ENCODE measurements at regions not wholly inside any gene's neighbourhood (a gene's known extent, or its start where the extent isn't known, plus 50 kb on each side); places are given as distances from the start of the nearest gene placed in this dataset.

DNA sequence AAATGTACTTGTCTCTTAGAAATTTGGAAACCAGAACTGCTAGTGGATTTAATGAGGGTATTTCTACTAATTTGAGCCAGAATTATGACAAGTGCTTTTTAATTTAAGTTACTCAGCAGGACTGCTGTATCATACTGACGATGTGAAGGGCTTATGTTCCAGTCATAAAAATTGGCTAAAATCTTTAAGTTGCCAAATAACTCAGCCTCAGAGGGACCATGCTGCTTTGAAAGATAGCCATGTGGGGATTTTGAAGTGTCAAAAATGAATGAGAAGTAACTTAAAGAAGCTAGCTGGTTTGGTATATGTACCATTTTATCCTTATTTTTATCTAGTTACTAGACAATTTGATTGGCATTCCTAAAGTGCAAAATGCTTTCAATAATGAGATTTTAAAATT is 545.0 kb downstream of the DIPK2A start:
- TF ChIP-seq, protein P1, sequence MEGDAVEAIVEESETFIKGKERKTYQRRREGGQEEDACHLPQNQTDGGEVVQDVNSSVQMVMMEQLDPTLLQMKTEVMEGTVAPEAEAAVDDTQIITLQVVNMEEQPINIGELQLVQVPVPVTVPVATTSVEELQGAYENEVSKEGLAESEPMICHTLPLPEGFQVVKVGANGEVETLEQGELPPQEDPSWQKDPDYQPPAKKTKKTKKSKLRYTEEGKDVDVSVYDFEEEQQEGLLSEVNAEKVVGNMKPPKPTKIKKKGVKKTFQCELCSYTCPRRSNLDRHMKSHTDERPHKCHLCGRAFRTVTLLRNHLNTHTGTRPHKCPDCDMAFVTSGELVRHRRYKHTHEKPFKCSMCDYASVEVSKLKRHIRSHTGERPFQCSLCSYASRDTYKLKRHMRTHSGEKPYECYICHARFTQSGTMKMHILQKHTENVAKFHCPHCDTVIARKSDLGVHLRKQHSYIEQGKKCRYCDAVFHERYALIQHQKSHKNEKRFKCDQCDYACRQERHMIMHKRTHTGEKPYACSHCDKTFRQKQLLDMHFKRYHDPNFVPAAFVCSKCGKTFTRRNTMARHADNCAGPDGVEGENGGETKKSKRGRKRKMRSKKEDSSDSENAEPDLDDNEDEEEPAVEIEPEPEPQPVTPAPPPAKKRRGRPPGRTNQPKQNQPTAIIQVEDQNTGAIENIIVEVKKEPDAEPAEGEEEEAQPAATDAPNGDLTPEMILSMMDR (IDR thresholded peaks at IDR 0.05; ENCODE audit: low read depth, low read length, poor library complexity, severe bottlenecking) = no peak
- TF ChIP-seq EZH2phosphoT487 (IDR thresholded peaks at IDR 0.05; ENCODE audit: borderline replicate concordance, low read length) = no peak

All from DOHH2 (cell line).